Omental fat pad (tissue), 3 donors: ENCODE measurements at regions not wholly inside any gene's neighbourhood (a gene's known extent, or its start where the extent isn't known, plus 50 kb on each side); places are given as distances from the start of the nearest gene placed in this dataset.

Source experiments
- ATAC-seq: fragments of 150-250 bp; one replicate; pipeline ENCODE4 v1.9.1; 2016; ENCODE audit warnings: mild to moderate bottlenecking, moderate library complexity; ENCODE audit not compliant: low FRiP score
- DNase-seq: peaks from one replicate; pipeline ENCODE4 v3.0.0-alpha.2; 2019; ENCODE audit warnings: low spot score
- CTCF ChIP-seq, 3 donors: fragments of 450-650 bp; IDR thresholded peaks; one replicate each; pipeline ENCODE4 v1.5.1; 2016 to 2017; ENCODE audit warnings: antibody characterized with exemption in 3 of 3, mild to moderate bottlenecking in 3 of 3, moderate library complexity in 2 of 3

DNA sequence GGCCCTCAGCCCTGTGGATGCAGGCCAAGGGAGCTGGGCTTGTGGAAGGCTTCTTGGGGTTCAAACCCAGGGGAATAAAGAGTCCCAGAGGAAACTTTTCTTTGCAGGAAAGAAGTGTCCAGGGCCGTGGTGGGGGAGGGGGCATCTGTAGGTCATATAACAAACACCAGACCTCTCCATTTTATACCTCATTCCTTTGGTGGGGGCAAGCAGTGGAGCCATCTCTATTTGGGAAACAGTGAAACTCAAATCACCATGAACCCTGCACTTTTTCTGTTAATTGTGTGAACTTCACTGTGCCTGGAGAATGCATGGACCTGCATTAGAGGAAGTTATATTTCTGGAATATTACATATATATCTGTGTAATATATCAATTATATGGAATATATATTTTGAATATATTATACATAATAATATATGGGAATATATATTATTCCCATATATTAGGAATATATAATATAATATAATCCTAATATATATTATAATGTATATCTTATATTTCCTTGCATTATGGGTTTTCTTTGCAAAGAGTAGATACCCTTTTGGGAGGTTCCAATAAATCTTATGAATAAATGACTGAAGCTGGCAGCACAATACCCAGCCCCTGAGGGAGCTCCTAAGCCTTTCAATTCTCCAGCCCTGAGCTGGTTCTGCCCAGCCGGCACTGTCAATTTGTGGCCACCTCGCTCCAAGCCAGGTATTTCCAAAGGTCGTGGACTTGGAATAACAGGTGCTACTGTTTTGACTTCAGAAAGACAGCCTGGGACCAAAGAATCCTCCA, 97.7 kb upstream of the PKDCC start:
- ATAC-seq (no peak), DNase-seq (no peak)
- no peak for TF ChIP-seq CTCF (IDR thresholded peaks at IDR 0.05)

- no peak for ATAC-seq
- no peak for TF ChIP-seq CTCF (IDR thresholded peaks at IDR 0.05)
- DNase-seq = no peak
These were observed 97.2 kb upstream of the PKDCC start for GRCh38 chr2:41950666-41950960.

- no peak for TF ChIP-seq CTCF (IDR thresholded peaks at IDR 0.05)
- DNase-seq (peak; percentile 4), ATAC-seq (no peak)
These were observed 93.2 kb upstream of the PKDCC start for GRCh38 chr2:41954304-41955291.

DNA sequence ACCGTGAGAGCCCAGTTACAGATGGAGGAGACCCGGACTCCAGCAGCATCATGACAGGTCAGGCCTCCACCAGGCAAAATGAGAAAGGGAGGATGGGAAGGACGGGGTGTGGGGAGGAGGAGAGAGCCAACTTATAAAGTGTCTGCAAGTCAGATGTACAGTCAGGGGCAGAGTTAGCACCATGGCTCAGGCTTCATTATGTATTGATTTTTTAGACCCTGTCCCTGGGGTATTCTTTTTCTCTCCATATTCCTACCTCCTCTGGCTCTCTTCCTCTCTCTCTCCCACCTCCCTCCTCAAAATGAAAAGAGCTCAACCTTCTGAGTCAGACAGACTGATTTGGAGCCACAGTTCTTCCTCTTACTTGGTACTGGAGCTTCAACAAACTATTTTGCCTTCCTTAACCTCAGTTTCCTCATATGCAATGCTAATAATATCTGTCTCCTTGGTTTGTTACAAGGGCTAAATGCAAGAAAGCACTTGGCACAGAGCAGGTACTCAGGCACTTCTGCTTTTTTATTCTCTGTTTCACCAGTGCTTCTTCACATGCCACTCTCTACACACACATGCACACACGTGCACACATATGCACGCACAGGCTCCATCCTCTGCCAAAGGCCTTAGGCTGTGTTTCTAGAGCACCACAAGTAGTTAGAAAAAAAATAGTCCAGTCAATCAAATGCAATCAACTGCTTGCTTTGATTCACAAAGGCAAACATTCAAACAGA, 92.3 kb upstream of the PKDCC start:
- DNase-seq = no peak
- TF ChIP-seq CTCF (IDR thresholded peaks at IDR 0.05) = no peak
- no peak for ATAC-seq

DNA sequence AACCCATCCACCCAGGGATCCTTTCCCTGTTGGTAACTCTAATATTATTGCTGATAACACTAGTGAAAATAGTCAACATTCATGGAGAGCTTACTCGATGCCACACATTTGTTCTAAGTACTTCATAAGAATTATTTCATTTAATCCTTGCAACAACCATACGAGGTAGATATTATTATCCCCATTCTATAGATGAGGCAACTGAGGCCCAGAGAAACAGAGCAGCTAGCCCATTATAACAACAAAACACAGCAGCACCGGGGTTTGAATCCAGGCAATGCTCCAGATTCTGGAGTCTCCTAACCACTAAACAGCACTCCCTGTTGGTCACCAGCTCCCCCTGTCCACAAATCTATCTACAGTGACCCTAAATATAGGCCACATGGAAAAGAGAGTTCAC, 90.4 kb upstream of the PKDCC start:
- ATAC-seq = no peak
- TF ChIP-seq CTCF (IDR thresholded peaks at IDR 0.05) = no peak
- DNase-seq = no peak

- DNase-seq = no peak
- TF ChIP-seq CTCF (IDR thresholded peaks at IDR 0.05) = no peak
- ATAC-seq = no peak
These were observed 89.6 kb upstream of the PKDCC start for GRCh38 chr2:41958251-41958650.
